Fibroblast of pulmonary artery (primary cell): ENCODE measurements at regions not wholly inside any gene's neighbourhood (a gene's known extent, or its start where the extent isn't known, plus 50 kb on each side); places are given as distances from the start of the nearest gene placed in this dataset.

Experiments used
- DNase-seq: peaks from one replicate; pipeline ENCODE4 v3.0.0-alpha.2; 2010; ENCODE audit warnings: low read depth
- H3K4me3 ChIP-seq: replicated peaks from 2 replicates; pipeline ENCODE4 v1.5.1; 2011; ENCODE audit warnings: low read depth, mild to moderate bottlenecking, control low read depth, low read length, moderate library complexity
- CTCF ChIP-seq: IDR thresholded peaks from 2 replicates; pipeline ENCODE4 v1.5.1; 2011; ENCODE audit warnings: mild to moderate bottlenecking, control low read depth, low read length, inconsistent platforms; ENCODE audit errors: missing control alignments

- no peak overlapping the region for H3K4me3 ChIP-seq
- TF ChIP-seq CTCF, result no peak
- DNase-seq, result no peak
Observed at GRCh38 chrX:30067677-30068076, 147.7 kb upstream of the MAGEB2 start.

DNA sequence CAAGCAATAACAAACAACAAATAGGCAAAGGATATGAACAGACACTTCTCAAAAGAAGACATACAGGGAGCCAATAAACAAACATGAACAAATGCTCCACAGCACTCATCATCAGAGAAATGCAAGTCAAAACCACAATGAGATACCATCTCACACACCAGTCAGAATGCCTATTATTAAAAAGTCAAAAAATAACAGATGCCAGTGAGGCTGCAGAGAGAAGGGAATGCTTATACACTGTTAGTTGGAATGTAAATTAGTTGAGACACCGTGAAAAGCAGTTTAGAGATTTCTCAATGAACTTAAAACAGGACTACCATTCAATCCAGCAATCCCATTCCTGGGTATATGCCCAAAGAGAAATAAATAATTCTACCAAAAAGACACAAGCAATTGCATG, 129.8 kb upstream of the MAGEB2 start:
- TF ChIP-seq CTCF, result no peak

DNA sequence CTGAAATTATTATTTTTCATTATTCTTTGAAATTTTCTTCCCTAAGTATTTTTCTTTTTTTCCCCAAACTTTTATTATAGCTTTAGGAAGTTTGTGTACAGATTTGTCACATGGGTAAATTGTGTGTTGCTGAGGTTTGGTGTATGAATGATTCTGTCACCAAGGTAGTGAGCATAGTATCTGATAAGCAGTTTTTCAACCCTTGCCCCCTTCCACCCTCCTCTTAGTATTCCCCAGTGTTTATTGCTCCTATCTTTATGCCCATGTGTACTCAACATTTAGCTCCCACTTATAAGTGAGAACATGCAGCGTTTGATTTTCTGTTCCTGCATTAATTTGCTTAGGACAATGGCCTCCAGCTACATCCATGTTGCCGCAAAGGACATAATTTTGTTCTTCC, 103.9 kb upstream of the MAGEB2 start:
- H3K4me3 ChIP-seq, result no peak overlapping the region
- TF ChIP-seq CTCF, result no peak
- DNase-seq, result no peak

More for the DNA sequence above, 129.8 kb upstream of the MAGEB2 start:
- H3K4me3 ChIP-seq, result no peak overlapping the region
- DNase-seq, result no peak

- H3K4me3 ChIP-seq, result no peak overlapping the region
- peak; percentile 58 for DNase-seq
- TF ChIP-seq CTCF, result peak; percentile 40
Observed at GRCh38 chrX:30141966-30142365, 73.4 kb upstream of the MAGEB2 start.

DNA sequence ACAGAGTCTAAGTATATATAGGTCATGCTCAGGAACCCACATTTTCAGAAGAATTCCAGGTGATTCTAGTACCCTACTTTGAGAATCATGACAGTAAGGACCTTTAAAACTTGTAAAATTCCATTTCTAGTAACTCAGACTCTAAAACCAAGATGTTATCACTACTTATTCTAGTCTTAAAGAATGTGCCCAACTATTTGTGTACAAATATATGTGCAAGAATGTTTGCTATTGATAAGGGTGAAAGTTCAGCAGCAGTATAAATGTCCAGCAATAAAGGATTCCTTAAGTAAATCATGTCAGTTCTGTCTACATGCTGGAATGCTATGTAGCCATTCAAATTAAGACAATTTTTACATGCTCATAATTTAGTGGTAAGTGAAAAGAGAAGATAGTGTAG, 71.1 kb upstream of the MAGEB2 start:
- no peak for DNase-seq
- no peak for TF ChIP-seq CTCF
- no peak overlapping the region for H3K4me3 ChIP-seq

DNA sequence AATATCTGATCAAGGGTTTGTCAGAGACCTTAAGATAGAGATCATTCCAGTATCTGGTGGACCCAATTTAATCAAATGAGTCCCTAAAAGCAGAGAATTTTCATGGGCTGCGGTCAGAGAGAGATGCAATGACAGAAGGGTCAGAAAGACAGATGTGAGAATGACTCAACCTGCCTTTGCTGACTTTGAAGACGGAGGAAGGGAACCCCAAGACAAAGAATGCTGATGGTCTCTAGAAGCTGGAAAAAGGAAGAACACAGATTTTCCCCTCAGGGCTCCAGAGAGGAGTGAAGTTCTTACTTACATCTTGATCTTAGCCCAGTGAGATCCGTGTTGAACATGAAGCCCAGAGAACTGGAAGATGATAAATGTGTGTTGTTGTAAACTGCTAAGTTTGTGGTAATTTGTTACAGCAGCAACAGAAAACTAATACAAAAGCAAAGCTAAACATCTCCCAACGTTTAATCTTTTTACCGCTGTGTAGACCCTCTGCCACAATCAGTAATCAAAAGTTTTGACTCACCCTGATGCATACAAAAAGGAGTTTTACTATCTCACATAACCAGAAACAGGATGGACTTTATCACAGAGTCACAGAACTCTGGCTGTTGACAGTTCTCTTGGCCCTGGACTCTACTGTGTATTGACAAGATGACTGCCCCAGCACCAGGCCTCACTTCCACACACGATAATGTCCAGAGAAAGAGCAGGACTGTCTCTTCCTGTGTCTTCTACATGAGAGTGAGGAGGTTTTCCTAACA, 70.2 kb upstream of the MAGEB2 start:
- DNase-seq, result no peak
- no peak for TF ChIP-seq CTCF
- no peak overlapping the region for H3K4me3 ChIP-seq
